ENCODE measurements at regions not wholly inside any gene's neighbourhood (a gene's known extent, or its start where the extent isn't known, plus 50 kb on each side); places are given as distances from the start of the nearest gene placed in this dataset.
A peak's percentile ranks its signal among the peaks of the same experiment; 100 is the strongest.

- TF ChIP-seq CTCF (IDR thresholded peaks at IDR 0.05; ENCODE audit: low read depth, low read length, missing control alignments) = no peak
- Histone ChIP-seq H3K27me3 (replicated peaks) (no peaks in the 10 kb centered on the region), H3K36me3 (replicated peaks) (no peaks in the 10 kb centered on the region), H3K27ac (no peak overlapping the region), H3K4me3 (ENCODE audit: low read depth, low read length) (no peak overlapping the region)
- in situ Hi-C loops (cut with HindIII; ENCODE audit: low pct_ligation_motif_present, low sequenced_read_pairs) = no loop called here
- no peak for DNase-seq
Observed at GRCh38 chr5:52731274-52732027, 56.3 kb upstream of the ITGA1 start.

GRCh38 chr5:52734557-52734956 lies 53.2 kb upstream of the ITGA1 start:
- H3K27ac ChIP-seq = no peak overlapping the region
- DNase-seq = no peak
- H3K27me3 ChIP-seq (replicated peaks) = no peaks in the 10 kb centered on the region
- in situ Hi-C loops (cut with HindIII; ENCODE audit: low pct_ligation_motif_present, low sequenced_read_pairs) = no loop called here
- no peaks in the 10 kb centered on the region for H3K36me3 ChIP-seq (replicated peaks)
- no peak for TF ChIP-seq CTCF (IDR thresholded peaks at IDR 0.05; ENCODE audit: low read depth, low read length, missing control alignments)
- H3K4me3 ChIP-seq (ENCODE audit: low read depth, low read length) = no peak overlapping the region

GRCh38 chr5:52735139-52735538 lies 52.6 kb upstream of the ITGA1 start:
- no peak overlapping the region for H3K4me3 ChIP-seq (ENCODE audit: low read depth, low read length)
- H3K27me3 ChIP-seq (replicated peaks) = no peaks in the 10 kb centered on the region
- in situ Hi-C loops (cut with HindIII; ENCODE audit: low pct_ligation_motif_present, low sequenced_read_pairs) = no loop called here
- DNase-seq = peak; percentile 54
- H3K27ac ChIP-seq = peak overlapping the region; percentile 7
- no peaks in the 10 kb centered on the region for H3K36me3 ChIP-seq (replicated peaks)
- no peak for TF ChIP-seq CTCF (IDR thresholded peaks at IDR 0.05; ENCODE audit: low read depth, low read length, missing control alignments)
